Endothelial cell of umbilical vein (primary cell): ENCODE measurements at regions not wholly inside any gene's neighbourhood (a gene's known extent, or its start where the extent isn't known, plus 50 kb on each side); places are given as distances from the start of the nearest gene placed in this dataset.

Source experiments
- CTCF ChIP-seq, 2 donors: IDR thresholded peaks; 1 replicate in 1 of 2; 2 replicates in 1 of 2; pipeline ENCODE4 v1.5.1; 2011; ENCODE audit warnings: low read length in 2 of 2, mild to moderate bottlenecking in 2 of 2, moderate library complexity in 2 of 2, control low read depth in 1 of 2, inconsistent platforms in 1 of 2, low read depth in 1 of 2; ENCODE audit not compliant: insufficient read depth in 1 of 2; ENCODE audit errors: extremely low read depth in 1 of 2
- JUN ChIP-seq: IDR thresholded peaks from 2 replicates; pipeline ENCODE4 v1.6.1; 2011; ENCODE audit warnings: borderline replicate concordance, low read depth; ENCODE audit not compliant: insufficient read length, insufficient read depth

- TF ChIP-seq JUN: no peak
- TF ChIP-seq CTCF (IDR thresholded peaks at IDR 0.05; ENCODE audit: extremely low read depth in 1 of 2, insufficient read depth in 1 of 2, low read depth in 1 of 2, low read length in 2 of 2): no peak
These were observed 406.5 kb downstream of the MIAT start for GRCh38 chr22:27063841-27064240.
